ENCODE measurements at regions not wholly inside any gene's neighbourhood (a gene's known extent, or its start where the extent isn't known, plus 50 kb on each side); places are given as distances from the start of the nearest gene placed in this dataset.

- TF ChIP-seq, protein P1, sequence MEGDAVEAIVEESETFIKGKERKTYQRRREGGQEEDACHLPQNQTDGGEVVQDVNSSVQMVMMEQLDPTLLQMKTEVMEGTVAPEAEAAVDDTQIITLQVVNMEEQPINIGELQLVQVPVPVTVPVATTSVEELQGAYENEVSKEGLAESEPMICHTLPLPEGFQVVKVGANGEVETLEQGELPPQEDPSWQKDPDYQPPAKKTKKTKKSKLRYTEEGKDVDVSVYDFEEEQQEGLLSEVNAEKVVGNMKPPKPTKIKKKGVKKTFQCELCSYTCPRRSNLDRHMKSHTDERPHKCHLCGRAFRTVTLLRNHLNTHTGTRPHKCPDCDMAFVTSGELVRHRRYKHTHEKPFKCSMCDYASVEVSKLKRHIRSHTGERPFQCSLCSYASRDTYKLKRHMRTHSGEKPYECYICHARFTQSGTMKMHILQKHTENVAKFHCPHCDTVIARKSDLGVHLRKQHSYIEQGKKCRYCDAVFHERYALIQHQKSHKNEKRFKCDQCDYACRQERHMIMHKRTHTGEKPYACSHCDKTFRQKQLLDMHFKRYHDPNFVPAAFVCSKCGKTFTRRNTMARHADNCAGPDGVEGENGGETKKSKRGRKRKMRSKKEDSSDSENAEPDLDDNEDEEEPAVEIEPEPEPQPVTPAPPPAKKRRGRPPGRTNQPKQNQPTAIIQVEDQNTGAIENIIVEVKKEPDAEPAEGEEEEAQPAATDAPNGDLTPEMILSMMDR (IDR thresholded peaks at IDR 0.05; ENCODE audit: borderline replicate concordance, extremely low read depth, low read length, poor library complexity, severe bottlenecking): no peak
- no peak for TF ChIP-seq EZH2 (IDR thresholded peaks at IDR 0.05; ENCODE audit: borderline replicate concordance, low read depth, low read length, severe bottlenecking)
Measured at GRCh38 chr5:57671371-57671770, 188.8 kb upstream of the ACTBL2 start.
